ENCODE measurements at regions not wholly inside any gene's neighbourhood (a gene's known extent, or its start where the extent isn't known, plus 50 kb on each side); places are given as distances from the start of the nearest gene placed in this dataset.
"Not testable (repeated sequence)": the region's sequence is repeated elsewhere in the genome, so short reads cannot be mapped to it uniquely, and the experiment has no call there.

DNA sequence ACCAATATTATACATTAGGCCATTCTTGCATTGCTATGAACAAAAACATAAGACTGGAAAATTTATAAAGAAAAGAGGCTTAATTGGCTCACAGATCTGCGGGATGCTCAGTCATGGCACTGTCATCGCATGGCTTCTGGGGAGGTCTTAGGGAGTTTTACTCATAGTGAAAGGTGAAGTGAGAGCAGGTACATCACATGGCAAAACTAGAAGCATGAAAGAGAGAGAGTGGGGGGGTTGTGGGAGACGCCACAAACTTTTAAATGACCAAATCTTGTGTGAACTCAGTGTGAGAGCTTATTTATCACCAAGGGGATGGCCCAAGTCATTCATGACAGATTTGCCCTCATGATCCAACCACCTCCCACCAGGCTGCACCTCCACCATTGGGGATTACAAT lies 398.3 kb upstream of the EDIL3 start:
- no peak for DNase-seq

DNA sequence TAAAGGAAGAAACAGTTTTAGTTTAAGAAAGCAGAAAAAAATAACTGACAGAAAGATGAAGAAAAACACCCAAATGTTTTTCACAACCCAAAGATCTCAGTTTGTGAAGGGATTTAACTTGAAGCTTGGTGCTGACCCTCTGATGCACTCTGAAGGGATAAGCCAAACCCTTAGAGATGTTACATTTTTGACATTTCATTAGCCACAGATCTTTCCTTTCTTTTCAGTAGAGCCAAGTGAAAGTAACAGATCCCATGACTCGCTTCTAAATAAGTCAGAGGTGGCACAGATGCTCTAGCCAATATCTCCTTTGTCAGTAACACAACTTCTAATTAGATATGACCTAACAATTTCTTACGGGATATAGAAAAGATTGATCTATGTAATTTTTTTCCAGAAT lies 394.5 kb upstream of the EDIL3 start:
- DNase-seq = peak; percentile 25

DNA sequence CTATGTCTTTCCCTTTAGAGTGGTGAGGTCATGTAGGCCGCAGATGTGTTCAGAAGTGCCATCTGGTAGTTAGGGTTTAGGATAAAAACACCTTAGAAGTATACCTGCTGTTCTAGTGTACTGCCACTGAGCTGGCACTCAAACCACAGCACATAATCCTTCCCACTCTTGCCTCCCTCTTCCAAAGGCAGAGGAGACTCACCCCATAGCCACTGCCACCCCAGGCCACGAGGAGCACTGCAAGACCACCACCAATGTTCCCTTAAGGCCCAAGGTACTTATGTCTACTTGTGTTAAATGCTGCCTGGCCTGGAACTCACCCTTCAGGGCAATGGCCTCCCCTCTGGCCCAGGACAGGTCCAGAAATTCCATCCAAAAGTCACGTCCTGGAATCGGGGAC lies 379.5 kb upstream of the EDIL3 start:
- DNase-seq = no peak

DNA sequence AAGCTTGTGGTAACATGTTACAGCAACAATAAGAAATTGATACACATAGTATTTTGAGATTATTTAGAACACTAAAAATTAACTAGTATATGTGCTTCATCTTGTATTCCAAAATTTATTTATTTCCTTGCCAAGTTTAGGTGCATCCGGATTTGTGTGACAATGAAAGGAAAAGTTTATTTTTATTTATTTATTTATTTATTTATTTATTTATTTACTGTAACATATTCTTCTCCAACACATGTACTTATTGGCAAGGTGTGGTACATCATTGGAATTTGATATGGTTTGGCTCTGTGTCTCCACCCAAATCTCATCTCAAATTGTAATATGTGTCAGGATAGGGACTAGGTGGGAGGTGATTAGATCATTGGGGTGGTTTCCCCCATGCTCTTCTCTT lies 373.3 kb upstream of the EDIL3 start:
- no peak for DNase-seq

DNA sequence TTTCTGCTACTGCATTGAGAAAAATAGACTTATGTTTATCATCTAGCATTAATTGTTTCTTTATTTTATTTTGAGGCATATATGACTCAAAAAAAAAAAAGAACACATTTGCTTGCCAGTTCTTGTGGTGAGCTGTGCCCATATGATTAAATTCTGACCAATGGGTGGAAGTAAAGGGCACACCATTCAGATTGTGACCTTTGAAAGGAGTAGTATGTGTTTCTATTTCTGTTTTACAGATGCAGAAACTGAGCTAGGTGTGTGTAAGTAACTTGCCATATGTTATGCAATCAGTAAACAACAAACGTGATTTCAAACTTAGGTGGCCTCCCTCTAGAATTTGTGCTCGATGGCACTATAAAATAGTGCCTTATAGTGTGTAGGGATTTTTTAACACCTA lies 368.1 kb upstream of the EDIL3 start:
- no peak for DNase-seq

DNA sequence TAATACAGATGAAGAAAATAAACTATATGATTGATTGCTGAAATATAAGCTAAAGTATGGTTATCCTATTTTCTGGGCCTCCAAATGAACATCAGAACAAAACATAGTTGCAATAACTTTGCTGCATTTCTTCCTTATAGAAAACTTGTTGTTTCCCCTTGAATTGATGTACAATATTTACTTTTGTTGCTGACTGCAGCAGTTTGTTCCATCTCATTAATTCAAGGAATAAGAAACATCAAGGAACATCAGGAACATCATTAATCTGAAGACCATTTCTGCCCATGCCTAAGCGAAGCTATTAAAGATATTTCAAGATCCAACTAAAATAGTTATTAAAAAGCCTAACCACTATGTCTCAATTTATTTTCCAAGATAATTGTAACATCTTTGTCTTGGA lies 363.6 kb upstream of the EDIL3 start:
- no peak for DNase-seq

DNA sequence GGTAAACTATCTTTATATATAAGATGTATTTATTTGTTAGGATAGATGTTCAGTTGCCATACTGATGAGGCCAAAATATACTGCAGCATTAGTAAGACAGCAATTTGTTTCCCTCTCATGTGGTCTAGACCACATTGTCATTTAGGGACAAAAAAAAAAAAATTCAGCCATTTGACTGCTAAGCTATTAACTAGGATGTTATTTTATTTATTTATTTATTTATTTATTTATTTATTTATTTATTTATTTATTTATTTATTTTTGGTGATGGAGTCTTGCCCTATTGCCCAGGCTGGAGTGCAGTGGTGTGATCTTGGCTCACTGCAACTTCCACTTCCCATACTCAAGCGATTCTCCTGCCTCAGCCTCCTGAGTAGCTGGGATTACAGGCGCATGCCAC lies 361.6 kb upstream of the EDIL3 start:
- DNase-seq = not testable (repeated sequence)

DNA sequence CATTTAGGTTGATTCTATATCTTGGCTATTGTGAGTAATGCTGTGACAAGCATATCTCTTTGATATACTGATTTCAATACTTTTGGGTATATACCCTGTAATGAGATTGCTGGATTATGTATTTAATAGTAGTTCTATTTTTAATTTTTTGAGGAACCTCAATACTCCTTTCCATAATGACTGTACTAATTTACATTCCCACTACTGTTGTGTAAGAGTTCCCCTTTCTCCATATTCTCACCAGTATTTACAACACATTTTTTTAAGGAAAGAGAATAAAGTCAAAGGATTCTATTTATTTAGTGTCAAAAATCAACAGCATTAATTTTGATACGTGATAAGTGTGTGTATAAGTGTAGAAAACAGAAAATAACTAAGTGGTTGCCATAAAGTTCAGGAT lies 356.4 kb upstream of the EDIL3 start:
- DNase-seq = no peak

DNA sequence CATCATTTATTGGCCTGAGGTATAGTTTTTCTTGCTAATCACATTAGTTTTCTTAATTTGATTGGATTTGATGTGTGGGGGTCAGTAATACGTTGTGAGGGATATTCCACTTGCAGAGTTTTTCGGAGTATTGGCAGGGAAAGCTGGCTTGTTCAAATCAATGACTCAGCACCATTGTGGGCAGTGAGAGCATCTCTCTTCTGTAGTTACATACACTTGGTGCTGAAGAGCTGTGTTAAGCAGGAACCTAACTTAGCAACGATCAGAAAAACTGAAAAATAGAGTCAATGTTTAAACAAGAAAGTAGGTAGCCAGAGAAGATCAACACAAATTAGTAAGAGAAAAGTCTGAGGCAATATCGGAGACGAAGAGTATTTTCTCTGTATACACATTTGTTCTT lies 344.6 kb upstream of the EDIL3 start:
- no peak for DNase-seq

DNA sequence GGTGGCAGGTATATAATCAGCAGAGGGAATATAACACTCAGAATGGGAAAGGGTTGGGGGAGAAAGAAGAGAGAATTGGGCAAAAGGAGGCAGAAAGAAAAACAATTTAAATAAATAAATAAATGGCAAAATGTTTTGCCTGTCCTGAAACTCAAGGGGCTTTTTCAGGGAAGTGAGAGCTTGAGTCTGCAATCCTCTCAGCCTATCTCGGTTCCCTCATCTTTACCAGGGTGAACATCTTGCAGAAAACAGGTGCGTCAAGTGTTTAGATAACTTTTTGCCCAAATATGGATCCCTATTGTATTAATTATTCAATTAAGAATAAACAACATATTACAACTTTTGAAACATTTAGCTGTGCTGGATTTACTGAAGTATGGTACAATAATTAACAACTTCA lies 343.0 kb upstream of the EDIL3 start:
- no peak for DNase-seq

DNA sequence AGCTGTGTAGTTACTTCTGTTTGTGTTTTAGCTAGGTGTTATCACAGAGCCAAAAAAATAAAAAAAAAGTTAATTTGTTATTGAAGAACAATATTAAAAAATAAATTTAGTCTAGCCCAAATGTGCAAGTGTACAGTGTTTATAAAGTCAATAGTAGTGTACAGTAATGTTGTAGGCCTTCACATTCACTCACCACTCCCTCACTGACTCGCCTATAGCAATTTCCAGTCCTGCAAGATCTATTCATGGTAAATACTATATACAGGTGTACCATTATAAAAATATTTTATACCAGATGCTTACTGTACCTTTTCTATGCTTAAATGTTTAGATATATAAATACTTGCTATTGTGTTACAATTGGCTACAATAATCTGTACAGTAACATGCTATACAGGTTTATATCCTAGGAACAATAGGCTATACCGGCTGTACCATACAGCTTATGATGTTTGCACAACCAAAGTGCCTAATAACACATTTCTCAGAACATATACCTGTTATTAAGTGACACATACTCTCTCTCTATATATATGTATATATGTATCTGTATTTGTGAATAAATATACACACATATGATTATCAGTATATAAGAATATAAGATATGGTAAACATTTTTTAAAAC lies 341.4 kb upstream of the EDIL3 start:
- no peak for DNase-seq

DNA sequence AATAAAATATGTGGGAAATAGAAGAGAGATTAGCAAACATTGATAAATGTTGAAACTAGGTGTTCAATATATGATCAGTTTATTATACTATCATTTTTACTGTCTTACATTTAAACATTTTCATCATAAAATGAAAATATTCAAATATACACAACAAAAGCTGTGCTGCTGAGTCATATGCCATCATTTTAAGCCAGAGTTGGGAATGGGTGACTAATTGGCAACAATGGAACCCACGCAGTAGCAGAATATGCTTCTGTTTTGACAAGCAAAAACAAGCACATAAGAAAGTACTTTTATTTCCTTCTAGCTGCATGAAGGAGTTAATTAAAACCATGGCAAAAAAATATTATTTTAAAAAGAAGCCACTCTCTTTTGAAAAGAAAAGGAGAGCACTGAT lies 340.0 kb upstream of the EDIL3 start:
- DNase-seq = no peak

DNA sequence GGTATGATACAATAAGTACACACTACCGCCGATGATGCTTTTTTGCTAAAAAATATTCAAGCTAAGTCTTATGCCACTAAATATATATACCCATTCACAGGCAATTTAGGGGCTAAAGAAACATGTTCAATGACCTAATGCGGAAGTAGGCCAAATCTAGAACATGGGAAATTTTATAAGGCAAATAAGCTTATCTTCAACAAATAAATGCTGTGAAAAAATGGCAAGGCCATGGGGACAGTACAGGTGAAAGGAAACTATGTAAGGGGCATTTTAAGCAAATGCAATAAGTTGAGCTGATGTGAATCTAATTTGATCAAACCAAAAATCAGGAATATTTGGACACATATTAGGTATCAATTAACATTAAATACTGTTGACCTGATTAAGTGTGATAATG lies 339.5 kb upstream of the EDIL3 start:
- no peak for DNase-seq

DNA sequence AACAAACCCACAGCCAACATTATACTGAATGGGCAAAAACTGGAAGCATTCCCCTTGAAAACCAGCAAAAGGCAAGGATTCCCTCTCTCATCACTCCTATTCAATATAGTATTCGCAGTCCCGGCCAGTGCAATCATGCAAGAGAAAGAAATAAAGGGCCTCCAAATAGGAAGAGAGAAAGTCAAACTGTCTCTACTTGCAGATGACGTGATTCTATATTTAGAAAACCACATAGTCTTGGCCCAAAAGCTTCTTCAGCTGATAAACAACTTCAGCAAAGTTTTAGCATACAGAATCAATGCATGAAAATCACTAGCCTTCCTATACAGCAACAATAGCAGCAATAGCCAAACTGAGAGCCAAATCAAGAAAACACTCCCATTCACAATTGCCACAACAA lies 333.7 kb upstream of the EDIL3 start:
- DNase-seq = no peak

DNA sequence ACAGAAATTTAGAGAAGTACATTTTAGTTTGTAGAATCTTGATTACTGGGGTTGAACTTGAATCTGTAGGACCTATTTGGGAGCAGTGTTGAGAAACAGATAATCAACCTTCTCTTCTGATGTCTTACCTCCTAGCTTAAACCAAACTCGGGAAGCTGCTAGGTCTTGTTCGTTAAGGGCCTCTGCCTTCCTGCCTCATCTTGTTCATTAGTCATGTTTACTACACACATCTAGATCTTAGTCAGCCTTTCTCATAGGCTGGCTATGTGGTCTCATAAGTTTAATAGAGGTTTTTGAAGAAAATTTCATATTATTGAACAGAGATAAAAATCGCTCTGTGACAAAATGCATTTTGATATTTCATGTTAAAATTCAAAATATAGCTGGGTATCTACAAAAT lies 331.0 kb upstream of the EDIL3 start:
- no peak for DNase-seq

DNA sequence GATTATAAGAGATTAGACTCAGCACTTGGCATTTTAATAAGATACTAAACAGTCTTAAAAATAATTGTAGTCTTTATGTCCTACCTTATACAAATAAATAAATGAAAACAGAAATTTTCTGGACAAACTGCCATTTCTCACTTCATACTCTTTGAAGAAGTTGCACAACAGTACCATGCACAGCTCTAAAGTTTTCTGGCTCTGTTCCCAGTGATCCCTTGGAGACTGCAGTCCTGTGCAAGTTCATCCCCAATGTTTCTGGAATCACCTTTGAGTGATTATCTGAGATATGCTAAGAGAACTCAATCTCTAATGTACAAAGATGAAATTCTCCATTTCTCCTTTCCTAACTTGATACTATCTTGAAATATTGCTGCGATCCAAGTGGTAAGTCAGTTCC lies 330.4 kb upstream of the EDIL3 start:
- no peak for DNase-seq

DNA sequence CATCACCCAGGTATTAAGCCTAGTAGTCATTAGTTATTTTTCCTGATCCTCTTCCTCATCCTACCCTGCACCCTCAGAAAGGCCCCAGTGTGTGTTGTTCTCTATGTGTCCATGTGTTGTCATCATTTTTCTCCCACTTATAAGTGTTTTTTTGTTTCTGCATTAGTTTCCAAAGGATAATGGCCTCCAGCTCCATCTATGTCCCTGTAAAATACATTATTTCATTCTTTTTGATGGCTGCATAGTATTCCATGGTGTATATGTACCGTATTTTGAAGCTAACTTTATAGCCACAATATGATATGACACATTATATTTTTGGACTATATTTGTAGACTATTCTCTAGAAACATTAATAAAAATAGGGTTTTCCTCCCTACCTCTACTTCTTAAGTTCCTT lies 324.4 kb upstream of the EDIL3 start:
- no peak for DNase-seq

DNA sequence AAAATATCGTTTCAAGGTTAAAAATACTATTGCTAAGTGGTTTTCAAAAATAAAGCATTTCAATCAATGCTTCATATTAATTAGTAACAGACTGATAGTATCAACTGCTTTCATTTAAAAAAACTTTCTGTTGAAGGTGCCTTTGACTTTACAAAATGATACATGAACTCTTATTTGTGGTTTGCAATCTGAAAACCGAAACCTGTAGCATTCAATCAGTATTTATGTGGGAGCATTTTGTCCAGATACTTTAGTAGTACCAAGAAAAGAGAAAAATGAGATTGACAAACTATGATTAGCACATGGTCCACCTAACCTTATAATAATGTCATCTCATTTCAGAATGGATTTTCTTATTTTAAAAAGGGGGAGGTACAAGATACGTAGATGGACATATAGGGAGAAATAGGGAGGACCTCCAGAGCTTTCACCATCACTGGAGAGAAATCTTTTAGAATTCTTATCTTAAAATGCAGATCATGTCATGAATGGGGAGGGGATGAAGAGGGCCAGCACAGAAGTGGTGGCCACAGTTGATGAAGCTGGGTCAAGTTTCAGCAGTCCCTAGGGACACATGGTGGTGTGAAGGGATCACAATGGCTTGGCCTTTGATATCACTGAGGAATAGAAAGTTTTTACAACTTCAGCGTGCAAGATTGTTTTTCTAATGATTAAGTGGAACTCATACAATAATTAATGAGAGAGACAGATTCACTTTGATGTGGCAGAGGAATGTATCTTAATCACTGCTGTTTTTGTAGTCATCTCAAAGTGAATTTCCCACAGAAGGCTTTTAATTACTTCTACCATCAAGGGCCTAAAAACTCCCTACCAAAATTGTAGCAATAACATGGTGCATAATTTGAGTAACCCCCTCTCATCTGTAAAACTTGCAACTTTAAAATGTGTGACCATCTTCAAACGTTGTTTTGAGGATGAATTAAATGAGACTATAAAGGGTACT lies 322.3 kb upstream of the EDIL3 start:
- no peak for DNase-seq

DNA sequence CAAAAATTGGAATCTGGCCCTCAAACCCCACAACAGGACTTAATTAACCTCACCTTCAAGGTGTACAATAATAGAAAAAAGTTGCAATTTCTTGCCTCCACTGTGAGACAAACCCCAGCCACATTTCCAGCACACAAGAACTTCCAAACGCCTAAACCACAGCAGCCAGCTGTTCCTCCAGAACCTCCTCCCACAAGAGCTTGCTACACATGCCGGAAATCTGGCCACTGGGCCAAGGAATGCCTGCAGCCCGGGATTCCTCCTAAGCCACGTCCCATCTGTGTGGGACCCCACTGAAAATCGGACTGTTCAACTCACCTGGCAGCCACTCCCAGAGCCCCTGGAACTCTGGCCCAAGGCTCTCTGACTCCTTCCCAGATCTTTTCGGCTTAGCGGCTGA lies 315.9 kb upstream of the EDIL3 start:
- DNase-seq = not testable (repeated sequence)

DNA sequence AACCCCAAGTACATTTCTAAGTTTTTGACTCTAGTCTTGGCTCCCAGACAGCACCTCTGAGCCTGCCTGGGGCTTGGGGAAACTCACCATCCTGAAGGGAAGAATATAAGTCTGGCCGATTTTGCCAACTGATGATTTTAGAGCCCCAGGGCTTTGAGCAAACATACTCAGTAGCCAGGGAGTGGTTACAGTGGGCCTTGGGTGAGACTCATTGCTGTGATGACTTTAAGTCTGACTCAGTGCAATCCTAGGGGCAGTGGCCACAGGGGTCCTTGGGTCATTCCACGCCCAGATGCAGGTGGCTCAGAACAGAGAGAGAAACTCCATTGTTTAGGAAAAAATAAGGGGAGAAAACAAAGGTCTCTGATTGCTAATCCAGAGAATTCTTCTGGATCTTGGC lies 312.0 kb upstream of the EDIL3 start:
- no peak for DNase-seq

DNA sequence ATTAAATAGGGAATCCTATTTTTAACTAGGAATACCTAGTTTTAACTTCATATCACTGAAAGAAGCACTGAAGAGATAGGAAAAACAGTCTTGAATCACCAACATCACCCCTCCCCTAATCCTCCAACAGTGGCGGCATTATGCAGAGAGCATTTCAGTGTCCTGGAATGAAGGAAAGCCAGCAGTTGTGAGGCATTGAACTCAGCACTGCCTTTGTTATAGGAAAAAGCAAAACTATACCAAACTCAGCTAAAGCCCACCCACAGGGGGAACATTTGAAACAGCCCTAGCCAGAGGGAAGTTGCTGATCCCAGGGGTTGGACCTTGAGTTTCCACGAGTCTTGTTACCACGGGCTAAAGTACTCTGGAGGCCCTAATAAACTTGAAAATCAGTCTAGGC lies 310.6 kb upstream of the EDIL3 start:
- DNase-seq = no peak

DNA sequence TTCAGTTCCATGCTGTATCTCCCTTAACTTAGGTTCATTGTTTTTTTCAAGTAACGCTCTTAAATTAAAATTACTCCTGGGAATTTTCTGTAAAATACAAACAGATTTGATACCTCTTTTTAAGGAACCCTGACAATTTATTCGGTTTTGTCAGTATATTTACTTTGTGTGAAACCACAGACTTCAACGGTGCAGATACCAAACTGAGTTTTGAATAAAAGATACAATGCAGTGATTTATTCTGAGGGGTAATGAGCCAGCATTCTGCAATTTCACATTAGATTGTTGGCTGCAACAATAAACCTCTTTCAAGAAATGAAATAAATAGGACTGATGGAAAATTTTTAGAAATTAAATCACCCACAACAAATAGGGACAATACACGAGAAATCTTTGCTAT lies 308.6 kb upstream of the EDIL3 start:
- no peak for DNase-seq

DNA sequence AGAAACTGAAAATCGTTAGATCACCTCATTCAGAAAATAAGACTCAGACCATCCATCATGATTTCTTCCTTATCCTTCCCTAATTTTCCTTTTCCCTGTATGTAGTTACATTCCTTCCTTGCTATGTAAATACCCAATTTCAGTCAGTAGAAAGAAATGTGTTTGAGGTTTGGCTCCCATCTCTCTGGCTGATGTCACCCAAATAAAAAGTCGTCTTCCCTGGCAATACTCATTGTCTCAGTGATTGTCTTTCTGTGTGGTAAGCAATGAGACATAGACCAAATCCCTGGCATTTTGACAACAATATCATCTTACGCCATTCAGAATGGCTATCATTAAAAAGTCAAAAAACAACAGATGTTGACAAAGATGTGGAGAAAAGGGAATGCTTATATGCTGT lies 303.9 kb upstream of the EDIL3 start:
- no peak for DNase-seq

DNA sequence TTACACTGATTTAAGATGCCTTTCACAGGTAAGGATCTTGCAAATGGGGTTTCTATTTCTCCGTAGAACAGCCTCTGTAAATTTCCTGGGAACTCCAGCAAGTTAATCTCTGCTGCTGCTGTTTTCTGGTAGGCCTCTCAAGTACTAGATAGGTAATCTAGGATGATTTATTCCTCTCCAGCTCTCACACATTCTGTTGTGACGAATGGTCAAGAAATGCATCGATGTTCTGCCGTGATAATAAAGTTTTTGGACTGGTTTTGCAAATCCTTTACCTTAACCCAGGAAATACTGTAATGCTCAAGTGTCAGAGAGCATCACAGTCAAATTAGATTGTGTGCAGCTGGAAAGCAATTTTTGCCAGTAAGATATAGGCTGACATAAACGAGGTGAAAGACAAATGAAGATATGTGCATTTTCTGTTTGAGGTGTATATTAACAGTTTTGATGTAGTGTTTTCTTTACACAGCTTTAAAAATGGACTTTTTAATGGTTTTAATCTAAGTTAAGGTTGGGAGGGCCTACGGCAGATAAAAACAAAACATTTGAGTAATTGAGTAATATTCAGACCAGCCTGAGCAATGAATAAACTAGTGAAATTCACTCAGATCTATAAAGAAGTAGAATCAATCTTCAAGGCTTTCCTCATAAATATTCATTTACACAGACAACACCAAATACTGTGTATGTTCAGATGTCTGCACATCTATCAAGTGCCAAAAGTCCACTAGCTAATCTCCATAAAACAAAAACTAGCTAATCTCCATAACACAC lies 300.6 kb upstream of the EDIL3 start:
- DNase-seq = no peak

Data from retina (tissue), 1 donor.